NCI-H2171 treated with DMSO at 0.1 percent for 48 hours (cell line): ENCODE measurements at regions not wholly inside any gene's neighbourhood (a gene's known extent, or its start where the extent isn't known, plus 50 kb on each side); places are given as distances from the start of the nearest gene placed in this dataset.
"Not testable (repeated sequence)": the region's sequence is repeated elsewhere in the genome, so short reads cannot be mapped to it uniquely, and the experiment has no call there.

Experiments used
- DNase-seq: peaks from one replicate; lab custom pipeline; 2025; lab: John Stamatoyannopoulos, UW

DNA sequence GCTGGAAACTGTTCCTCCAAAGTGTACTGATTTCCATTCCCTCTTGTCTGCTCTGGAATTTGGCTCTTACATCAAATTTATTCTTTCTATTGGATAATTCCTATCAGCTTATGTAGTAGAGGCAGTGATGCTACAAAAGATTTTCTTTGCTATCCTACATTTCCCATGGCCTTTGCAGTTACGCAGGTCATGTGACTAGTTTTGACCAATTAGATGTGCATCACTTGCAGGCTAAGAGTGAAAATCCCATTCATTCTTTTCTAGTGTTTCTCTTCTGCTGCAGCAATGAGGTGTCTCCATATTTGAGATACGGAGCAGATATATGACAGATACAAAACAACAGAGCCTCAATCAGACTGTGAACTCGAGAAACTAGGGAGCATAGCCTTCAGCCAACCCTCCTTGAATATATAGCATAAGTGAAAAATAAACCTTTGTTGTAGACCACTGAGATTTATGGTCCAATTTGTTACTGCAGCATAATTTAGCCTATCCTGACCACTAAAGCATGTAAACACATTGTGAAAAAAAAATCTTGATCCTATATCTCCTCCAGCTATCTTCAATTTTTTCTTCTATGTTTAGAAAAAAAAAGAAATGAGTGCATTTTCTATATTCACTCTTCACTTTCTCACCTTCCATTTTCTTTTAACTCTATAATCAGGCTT, 102.0 kb downstream of the HNMT start:
- DNase-seq: no peak

DNA sequence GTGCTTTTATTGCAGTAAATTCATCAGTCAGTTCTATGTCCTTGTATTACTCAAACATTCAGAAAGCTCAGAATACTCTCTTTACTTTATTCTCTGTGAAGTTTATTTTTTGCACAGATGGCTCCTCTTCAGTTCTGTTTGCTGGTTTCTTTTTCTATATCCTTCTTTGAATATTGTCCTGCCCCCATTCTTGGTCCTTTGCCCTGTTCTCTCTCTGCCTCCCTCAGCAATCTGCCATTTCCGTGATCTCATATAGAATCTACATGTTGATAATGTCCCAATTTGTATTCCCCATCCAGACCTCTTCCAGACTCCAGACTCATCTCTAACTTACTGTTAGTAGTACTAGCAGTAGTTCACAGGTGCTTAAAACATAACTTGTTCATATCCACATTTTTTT, 102.6 kb downstream of the HNMT start:
- no peak for DNase-seq

DNA sequence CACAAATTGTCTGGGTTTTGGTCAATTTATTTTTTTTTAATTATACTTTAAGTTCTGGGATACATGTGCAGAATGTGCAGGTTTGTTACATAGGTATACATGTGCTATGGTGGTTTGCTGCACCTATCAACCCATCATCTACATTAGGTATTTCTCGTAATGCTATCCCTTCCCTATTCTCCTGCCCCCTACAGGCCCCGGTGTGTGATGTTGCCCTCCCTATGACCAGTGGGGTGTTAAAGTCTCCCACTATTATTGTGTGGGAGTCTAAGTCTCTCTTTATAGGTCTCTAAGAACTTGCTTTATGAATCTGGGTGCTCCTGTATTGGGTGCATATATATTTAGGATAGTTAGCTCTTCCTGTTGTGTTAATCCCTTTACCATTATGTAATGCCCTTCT, 104.4 kb downstream of the HNMT start:
- not testable (repeated sequence) for DNase-seq

DNA sequence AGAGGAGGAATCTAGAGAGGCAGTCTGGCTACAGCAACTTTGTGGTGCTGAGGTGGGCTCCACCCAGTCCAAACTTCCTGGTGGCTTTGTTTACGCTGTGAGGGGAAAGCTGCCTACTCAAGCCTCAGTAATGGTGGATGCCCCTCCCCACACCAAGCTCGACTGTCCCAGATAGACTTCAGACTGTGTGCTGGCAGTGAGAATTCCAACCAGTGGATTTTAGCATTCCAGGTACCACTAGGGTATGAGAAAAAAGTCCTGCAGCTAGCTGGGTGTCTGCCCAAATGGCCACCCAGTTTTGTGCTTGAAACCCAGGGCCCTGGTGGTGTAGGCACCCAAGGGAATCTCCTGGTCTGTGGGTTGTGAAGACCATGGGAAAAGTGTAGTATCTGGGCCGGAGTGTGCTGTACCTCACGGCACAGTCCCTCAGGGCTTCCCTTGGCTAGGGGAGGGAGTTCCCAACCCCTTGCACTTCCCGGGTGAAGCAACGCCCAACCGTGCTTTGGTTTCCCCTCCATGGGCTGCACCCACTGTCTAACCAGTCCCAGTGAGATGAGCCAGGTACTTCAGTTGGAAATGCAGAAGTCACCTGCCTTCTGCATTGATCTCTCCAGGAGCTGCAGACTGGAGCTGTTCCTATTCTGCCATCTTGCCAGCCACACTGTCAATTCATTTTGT, 106.9 kb downstream of the HNMT start:
- not testable (repeated sequence) for DNase-seq

DNA sequence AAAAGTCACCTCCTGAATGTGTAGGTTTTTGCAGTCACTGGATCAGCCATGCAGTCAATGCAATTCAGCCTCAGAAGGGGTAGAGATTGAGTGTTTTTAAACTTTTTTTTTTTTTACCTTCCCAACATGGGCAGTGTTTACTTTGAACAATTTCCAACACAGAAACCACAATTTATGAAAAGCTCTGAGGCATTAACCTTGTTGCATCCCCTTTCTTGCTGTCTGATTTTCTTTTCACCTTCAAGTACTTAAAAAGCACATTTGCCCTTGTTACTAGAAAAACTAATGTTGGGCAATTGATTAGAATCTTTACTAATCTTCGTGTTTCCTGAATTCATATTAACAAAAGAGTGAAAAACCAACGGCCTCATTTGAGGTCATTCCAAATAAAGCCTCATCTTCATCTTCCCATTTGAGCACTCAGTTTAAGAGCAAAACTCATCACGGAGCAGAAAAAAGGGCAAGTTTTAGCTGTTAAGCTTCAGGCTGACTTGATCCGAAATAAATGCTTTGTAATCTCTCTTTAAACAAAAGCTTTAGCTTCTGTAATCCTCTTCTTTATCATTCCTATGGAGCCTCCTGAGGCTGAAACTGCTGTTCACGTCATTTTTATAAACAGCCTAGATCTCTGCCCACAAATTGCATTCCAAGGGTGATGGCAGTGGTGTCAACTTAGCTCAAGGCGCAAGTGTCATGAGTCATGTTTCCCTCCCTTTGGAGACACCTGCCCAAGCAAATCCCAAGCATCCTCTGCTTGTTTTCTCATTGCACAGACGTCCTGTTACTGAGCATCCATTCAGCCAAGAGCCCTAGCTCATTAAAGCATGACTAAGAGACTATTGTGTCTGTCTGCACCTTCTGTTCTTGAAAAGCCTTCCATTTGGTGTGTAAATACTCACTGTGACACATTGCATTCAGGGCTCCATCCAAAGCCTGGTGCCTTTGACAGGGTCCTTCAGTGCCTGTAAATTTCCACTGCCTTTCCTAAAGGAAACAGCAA, 107.7 kb downstream of the HNMT start:
- peak; percentile 92 for DNase-seq

DNA sequence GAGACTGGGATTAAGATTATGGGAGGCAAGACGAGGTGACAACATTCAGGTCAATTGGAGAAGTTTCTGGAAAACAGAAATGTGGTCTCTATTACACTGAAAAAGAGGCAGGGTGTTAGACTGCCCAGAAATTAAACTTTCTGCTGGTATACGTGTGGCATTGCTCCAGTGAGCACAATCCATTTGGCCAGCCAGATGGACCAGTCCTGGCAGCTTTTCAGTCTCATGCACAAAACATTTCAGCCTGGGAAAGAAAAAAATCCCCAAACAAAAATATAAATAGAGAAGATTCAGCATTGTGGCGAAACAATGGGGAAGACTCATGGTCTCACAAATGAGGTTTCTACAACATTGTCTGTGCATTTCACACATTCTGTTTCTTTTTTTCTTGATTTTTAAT, 113.9 kb downstream of the HNMT start:
- peak; percentile 19 for DNase-seq

DNA sequence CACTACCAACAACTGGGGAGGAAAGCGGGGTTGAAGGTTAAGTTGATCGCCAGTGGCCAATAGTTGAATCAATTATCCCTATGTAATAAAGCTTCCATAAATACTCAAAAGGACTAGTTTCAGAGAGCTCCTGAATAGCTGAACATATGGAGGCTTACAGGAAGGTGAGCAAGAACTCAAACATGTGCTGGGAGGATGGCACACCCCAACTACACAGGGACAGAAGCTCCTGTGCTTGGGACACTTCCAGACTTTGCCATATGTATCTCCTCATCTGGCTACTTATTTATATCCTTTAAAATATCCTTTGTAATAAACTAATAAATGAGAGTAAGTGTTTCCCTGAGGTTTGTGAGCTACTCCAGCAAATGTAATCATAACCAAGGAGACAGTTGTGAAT, 115.7 kb downstream of the HNMT start:
- peak; percentile 78 for DNase-seq

DNA sequence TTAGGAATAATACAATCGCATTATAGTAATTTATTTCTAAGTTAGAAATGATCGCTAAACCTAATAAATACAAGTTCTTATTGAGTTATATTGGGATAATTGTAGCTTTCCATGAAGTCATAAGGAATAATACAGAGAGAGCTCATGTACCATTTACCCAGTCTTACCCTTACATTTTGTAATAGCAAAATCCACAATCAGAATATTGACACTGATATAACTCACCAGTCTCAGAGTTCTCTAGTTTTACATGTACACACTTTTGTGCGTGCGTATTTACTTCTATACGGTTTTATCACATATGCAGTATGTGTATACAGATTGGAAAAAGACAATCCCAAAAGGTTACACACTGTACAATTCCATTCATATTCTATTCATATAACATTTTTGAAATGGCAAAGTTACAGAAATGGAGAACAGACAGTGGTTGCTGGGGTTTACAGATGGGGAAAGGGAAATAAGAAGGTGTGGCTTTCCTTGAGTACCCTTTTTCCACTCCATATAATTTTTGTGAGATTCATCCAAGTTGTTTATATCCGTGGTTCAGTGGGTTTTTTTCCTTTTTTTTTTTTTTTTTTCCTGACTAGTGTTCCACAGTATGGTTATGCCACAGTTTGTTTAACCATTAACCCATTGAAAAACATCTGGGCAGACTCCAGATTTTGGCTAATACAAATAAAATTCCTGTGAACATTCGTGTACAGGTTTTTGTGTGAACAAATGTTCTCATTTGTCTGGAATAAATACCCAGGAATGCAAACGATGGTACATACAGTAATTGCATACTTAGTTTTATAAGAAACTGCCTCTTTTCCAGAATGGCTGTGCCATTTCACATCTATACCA, 117.2 kb downstream of the HNMT start:
- no peak for DNase-seq

DNA sequence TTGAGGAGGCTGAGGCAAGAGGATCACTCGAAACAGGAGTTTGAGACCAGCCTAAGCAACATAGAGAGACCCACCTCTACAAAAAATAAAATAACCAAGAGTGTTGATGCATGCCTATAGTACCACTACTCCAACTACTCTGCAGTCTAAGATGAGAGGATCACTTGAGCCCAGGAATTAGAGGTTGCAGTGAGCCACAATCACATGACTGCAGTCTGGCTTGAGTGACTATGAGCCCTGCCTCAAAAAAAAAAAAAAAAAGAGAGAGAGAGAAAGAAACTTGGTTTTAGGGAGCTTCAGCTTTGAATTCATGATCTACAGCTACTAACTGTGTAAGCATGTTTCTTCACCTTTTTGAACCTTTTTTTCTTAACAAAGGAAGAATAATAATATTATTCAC, 119.9 kb downstream of the HNMT start:
- no peak for DNase-seq

DNA sequence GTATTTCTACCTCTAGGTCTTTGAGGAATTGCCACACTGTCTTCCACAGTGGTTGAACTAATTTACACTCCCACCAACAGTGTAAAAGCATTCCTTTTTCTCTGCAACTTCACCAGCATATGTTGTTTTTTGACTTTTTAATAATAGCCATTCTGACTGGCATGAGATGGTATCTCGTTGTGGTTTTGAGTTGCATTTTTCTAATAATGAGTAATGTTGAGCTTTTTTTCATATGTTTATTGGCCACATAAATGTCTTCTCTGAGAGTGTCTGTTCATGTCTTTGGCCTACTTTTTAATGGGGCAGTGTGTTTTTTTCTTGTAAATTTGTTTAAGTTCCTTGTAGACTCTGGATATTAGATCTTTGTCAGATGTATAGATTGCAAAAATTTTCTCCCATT, 121.2 kb downstream of the HNMT start:
- not testable (repeated sequence) for DNase-seq

DNA sequence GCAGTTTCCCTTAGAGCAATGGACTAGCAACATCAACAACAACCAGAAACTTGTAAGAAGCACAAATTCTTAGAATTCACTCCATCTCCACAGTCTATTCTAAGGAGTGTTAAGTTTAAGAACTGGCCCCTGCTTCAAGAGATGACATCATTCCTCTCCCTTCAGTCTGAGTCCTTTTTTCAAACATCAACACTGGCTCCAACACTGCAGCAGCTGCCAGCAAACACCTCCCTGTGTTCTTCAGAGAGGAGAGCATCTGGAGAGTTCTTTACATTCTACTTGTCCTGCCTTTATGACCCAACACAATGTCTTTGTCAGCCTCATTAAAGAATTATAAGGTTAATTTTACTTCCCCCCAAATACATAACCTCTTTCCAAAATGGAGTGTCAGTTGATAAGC, 122.3 kb downstream of the HNMT start:
- DNase-seq: peak; percentile 53

DNA sequence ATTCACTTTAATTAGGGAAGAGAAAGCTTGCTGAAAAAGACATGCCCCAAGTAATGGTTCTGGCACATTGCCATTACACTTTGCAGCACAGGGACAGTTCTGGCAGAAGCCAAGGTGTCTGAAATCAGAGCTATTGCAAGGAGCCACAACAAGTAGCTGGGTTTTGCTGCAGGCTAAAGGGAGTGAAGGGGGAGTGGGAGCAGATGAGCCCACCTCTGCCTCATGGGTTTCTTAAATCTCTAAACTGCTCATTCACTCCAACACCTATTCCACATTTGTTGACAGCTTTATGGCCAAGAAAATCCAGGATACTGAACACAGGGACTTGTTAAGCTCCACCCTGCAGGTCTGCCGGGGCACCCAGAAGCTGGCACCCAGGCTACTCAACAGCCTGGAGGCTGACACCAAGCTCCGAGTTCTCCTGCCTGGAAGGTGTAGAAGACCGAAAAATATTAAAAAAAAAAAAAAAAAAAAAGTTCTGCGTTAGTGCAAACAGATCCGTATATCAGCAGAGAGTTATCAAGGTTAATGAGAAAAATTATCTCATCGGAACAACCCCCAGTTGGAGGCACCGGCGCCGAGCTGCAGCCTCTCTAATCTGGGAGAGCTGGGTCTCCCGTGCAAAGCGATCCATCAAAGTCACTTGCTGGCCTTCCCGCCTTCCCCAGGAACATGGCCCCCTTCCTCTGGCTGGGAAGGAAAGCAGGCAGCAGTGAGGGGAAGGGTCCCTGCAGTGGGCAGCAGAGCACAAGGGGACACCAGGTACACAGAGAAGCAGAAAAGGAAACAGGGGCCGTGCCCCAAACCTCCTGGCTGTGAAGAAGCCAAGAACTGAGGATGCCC, 123.7 kb downstream of the HNMT start:
- DNase-seq: peak; percentile 54

DNA sequence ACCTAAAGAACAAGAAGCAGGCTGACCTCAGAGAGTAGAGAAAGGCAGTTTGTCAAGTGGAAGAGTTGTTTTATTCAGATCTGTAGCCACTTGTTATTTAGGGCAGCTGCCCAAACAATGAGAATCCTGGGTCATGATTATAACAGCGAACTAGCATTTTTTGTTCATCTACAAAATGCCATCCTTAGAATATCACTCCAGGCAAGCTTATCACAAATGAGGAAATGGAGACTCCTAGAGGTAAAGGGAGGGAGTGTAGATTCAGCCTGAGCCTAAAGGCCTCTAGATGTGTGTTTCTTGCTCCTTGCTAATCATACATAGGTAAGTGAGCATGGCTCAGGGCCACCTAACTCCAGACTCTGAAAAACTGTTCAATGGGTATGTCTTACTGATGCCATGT, 126.1 kb downstream of the HNMT start:
- DNase-seq: peak; percentile 12

DNA sequence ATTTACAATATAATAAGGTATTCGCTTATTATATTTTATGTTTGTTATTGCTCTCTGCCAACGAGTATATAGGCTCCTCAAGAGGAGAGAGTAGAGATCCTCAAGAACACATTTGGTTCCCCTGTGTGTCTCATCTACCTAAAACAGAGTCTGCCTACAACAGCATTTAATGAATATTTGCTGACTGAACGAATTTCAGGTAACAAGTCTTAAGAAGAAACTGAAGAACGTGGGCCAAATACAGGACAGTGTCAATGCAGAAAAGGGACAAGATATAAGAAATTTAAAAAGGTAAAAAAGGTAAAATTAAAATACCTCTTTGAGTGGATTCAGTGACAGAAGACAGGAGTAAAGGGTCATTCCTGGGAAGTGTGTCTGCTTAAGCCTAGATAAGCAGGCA, 129.2 kb downstream of the HNMT start:
- no peak for DNase-seq

DNA sequence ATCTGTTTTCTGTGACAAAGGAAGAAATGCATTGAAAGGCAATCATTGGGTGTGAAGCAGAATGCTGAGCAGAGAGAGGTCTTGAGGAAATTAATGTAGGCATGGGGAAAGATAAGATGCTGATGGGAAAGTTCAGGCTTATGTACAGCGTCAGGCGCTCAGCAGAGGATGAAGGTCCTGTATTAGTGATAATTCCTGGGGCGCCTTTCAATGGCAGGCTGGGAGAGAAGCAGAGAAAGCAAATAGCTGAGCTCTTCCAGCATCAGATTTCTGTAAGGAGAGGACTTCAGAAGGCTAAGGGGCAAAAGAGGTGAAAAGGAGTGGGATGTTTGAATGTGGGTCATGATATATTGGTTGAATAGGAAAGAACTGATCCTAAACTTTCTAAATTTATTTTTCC, 129.8 kb downstream of the HNMT start:
- no peak for DNase-seq

DNA sequence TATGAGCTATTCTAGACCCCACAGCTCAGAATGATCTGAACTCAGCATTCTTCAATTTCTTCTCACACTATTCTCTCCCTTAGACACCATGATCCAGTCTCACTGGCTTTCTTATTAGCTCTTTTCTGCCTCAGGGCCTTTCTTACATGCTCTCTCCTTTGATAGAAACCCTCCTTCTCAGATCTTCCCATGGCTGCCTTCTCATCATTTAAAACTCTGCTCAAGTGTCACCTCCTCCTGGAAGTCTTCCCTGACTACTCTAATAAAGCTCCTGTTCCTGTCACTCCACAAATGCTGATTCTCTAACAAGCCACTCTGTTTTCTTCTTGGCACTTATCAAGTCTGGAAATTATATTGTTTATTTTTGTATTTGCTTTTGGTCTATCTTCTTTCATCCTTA, 131.1 kb downstream of the HNMT start:
- DNase-seq: no peak

DNA sequence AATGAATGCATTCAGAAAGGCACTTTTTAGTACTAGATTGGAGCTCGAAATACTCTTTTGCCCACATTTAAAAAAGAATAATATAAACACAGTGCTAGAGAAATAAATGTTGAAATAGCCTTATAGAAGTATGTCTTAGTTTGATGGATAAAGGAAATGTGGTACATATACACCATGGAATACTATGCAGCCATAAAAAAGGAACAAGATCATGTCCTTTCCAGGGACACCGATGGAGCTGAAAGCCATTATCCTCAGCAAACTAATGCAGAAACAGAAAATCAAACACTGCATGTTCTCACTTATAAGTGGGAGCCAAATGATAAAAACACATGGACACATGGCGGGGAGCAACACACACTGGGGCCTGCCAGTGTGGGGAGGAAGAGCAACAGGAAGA, 135.0 kb downstream of the HNMT start:
- not testable (repeated sequence) for DNase-seq

DNA sequence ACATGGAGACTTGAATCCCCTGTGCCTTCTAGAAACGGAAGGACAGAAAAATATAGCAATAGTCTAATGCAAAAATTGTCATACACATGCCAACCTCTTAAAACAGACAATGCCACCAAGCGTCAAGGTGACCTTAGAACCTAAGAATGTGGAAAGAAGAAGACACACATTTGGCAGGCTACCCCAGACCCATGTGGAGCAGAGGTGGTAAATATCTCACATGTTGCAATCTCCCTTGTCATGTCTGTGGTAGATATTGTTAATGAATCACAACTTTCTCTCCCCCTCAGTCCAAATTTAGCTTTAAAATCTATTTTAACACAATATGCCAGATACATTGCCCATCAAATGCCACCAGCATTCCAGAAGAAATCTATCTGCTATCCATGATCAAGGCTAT, 137.4 kb downstream of the HNMT start:
- no peak for DNase-seq

DNA sequence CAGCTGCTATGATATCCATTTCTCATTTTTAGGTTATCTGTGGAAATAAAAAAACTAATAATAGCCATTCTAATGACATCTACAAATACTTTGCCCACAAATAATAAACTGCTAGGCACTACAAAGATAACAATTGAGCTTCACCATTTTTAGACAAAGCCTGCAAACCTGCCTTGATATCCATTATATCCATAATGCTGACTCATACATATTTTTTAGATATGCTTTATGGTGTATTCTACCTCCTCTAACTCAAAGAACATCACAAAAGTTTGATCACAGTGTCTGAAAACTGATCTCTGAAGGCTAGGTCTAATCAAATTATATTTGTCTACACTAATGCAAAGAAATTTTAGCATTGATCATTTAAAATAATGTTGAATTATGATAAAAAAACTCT, 138.4 kb downstream of the HNMT start:
- no peak for DNase-seq

DNA sequence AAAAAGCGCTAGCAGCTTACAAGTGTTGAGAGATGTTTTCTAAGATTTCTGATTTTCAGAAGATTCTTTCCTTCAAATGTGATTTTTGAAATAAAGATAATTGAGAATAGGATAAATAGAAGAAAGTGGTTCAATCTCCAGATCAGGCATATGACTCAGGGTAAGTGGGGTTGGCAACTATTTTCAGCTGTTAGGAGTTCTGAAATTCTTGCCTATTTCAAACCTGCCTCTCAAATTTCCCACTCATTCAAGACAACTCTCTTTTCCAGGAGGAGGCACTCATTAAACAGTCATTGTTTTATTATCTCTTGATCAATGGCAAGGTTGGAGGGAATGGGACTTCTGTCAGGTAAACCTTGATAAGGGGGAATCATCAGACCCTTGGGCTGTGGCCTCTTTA, 138.9 kb downstream of the HNMT start:
- no peak for DNase-seq

DNA sequence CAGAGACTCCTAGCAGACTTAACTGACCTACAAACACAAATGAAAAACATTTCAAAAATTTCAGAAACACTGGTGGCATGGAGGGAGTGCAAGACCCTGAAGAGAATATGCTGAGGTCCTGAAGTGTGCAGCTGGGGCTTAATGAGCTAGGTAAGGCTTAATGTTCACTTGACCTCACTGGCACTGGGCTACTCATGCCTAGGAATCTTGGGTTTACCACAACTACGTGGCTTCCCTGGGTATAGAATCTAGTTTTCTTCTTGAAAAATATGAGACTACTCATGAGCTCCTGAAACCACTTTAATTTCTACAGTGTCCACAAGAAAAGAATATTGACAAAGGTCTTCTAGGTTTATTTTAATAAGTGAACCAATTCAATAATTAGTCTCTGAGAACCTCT, 139.8 kb downstream of the HNMT start:
- DNase-seq: no peak
